Mesenteric fat pad (tissue), 1 donor: ENCODE measurements at regions not wholly inside any gene's neighbourhood (a gene's known extent, or its start where the extent isn't known, plus 50 kb on each side); places are given as distances from the start of the nearest gene placed in this dataset.

Source experiments
- DNase-seq: peaks from one replicate; pipeline ENCODE4 v3.0.0-alpha.2; 2020; ENCODE audit warnings: low spot score
- donor health status: DM: yes; HTN: yes; CAD: no.

DNA sequence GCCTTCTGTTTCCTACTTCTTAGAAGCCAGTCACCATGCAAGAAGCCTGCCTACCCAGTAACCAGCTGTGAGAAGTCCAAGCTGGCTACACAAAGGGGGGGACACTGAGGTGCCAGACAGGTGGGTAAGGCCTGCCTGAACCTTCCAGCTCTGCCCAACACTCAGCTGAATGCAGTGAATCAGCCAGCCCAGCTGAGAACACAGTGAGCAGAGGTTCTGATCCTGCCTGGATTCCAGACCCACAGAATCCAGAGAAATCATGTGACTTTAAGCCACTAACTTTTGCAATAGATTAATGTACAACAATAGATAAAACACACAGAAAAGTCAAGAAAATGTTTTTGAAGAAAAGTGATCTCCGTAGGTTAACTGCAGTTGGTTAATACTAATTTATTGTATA is 151.7 kb downstream of the EFNB2 start:
- no peak for DNase-seq

DNA sequence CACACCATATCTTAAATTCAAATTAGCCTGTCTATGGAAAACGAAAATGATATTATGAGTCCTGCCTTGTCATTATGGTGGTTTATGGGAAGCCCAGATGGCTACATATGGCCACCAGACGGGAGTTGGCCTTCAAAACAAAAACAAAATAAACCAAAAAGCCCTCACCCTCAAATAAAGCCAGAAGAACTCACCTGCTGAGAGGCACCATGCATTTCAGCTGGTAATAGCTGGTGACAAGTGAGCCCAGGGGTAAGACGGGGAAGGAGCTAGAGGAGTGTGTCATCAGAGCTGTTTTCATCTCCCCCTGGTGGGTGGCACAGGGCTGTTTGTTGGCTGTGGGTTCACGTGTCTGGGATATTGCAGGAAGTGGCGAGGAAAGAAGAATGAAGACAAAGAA is 152.9 kb downstream of the EFNB2 start:
- no peak for DNase-seq

DNA sequence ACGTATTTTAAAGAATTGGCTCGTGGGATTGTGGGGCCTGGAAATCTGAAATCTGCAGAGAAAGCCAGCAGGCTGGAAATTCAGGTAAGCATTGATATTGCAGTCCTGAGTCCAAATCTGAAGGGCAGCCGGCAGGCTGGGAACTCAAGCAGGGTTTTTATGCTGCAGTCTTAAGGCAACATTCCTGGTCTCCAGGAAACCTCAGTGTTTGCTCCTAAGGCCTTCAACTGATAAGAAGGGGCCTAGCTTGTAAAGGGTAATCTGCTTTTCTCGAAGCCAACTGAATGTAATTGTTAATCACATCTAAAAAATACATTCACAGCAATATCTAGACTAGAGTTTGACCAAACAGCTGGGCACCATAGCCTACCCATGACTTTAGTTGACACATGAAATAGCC is 154.4 kb downstream of the EFNB2 start:
- no peak for DNase-seq

DNA sequence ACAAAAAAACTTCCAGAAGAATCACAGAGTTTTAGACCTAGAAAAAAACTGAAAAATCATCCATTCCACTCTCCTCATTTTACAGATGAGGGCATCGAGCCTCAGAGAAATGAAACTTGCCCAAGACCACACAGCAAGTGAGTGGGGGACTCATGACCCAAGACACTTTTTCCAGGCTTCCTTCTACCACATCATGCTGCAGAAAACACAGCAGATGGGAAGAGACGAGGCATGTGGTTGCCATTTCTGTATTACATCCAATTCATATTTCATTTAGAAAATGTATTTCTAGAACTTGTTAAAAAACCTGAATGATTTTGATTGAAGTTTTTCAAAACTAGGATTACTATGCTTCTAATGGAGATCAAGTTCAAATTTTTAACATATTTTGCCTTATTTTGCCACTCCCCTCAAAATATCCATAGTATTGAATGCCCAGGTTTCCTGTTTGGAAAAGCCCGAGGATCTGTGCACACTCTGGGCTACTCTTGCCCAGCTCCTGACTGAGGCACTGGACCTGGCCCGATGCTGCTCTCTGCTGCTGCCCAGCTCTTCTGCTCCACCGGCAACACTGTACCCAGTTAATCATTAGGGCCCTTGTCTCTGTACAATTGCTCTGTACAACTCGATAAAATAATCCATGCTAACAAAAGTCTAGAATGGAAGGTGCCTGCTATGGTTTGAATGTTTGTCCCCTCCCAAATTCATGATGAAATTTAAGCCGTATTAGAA is 157.4 kb downstream of the EFNB2 start:
- no peak for DNase-seq

DNA sequence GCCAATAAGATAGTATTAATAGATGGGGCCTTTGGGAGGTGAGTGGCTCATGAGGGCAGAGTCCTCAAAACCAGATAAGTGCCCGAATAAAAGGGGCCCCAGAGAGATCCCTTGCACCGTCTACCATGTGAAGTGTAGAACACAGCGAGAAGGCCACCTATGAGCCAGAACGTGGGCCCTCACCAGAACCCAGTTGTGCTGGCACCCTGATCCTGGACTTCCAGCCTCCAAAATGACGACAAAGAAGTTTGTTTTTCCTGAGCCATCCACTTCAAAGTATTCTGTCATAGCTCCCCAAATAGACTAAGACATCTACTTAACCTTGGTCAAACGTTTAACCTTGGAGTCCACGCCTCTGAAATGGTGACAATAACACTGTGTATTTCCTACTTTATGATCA is 158.1 kb downstream of the EFNB2 start:
- DNase-seq: no peak

DNA sequence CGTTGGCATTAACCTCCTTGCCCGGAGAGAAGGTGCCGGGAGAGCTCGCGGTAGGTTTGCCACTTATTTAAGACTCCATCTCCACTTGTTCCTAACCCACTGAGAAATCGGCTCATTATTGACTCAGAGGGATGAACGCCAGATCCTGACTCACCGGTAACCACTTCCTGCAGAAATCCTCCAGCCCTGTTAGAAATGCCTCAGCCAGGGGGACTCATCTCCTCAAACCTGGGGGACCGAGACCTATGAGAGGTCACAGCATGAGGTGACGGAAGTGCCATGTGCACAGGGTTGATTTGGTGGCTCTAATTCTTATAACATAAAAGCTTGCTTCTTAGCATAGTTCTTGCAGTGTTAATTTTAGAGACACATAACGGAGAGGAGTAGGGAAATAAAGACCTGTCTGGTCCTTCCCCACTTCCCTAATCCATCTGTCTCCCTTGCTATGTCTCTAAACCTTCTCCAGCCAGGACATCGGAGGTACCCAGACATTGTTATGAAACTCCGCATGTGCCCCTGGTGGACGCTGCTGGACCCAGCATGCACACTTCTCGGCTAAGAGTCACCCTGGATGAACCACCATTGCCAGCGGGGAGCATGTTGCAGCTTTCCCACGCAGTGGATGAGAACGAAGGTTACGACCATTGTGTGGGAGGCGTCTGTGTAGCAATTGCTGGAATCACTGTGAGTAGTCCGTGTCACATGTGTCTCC is 158.9 kb downstream of the EFNB2 start:
- no peak for DNase-seq

DNA sequence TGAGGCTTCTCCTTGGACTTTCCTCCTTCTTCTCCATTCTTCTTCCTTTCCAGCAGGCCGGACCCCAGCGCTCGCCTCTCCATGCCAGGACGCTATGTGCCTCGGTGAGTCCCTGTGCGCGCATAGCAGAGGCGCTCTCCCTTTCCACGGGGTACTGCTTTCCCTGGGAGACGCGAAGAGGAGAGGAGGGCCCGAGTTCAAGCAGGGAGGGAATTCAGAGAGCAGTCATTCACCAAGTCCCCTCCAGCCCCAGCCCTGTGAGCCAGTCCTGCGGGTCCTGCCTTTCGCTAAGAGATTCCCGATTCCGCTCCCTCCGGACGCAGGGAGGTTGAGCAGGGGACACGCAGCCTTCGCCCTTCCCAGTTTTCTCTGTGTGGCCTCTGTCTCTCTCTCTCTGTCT is 160.4 kb downstream of the EFNB2 start:
- DNase-seq: no peak

DNA sequence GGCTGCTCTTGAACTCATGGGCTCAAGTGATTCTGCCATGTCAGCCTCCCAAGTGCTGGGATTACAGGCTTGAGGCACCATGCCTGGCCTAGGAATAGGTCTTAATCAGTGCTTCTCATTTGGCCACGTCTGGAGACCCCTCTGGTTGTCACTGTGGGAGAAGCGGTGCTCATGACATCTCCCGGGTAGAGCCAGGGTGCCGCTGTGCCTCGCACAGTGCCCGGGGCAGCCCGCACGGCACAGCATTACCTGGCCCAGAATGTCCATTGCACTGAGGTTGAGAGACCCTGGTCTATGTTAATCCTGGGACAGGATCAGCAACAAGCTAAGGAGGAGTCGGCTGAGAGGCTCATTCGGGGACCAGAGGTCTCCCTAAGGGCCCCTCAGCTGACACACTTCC is 160.8 kb downstream of the EFNB2 start:
- DNase-seq: no peak

DNA sequence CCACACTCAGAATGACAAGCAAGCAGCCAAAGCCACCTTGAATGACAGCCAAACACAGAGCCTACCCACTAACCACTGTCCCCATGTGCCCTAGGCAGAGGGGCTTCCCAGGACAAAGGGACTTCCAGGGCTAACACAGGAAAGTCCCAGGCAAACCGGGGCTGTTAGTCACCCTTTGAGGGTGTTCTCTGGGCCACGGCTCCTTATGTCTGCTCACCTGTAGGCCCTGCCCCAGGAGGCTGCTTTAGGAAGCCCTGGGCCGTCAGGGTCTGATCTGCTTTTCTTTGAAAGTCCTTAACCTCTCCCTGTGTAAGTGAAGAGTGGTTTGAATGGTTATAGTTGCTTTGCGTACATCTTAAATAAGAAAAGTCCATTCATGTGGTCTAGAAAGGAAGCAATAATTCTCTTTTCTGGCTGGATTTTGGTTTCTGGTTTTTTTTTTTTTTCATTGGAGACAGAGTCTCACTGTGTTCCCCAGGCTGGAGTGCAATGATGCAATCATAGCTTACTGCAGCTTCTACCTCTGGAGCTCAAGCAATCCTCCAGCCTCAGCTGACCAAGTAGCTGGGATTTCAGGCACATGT is 161.4 kb downstream of the EFNB2 start:
- DNase-seq: no peak

DNA sequence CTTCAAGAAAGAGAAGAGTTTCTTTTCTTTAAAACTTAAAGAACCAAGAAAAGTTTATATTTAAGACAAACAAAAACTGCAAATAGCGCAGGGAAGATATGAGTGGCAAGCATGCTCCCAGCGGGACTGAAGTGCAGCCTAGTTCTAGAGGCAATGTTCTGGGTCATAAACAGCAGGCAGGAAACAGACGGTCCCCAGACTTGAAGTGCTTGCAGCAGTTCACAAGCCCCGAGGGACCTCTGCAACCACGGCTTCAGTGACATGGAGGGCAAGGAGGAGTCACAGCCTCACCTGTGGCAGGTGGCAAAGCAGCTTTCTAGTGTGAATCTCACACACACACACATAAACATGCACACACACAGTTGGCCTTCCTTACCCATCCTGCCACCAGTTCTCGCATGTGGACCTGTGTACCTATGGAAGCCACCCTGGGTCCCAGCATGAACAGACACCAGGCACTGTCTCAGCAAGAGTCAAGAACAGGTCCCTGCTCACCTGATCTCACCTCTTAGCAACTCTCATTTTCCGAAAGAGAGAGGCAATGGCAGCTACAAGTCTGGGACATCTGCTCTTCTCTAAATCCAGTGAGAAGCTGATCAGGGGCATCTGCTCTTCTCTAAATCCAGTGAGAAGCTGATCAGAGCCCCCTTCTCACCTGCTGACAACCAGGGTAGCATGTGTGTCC is 162.0 kb downstream of the EFNB2 start:
- DNase-seq: no peak

DNA sequence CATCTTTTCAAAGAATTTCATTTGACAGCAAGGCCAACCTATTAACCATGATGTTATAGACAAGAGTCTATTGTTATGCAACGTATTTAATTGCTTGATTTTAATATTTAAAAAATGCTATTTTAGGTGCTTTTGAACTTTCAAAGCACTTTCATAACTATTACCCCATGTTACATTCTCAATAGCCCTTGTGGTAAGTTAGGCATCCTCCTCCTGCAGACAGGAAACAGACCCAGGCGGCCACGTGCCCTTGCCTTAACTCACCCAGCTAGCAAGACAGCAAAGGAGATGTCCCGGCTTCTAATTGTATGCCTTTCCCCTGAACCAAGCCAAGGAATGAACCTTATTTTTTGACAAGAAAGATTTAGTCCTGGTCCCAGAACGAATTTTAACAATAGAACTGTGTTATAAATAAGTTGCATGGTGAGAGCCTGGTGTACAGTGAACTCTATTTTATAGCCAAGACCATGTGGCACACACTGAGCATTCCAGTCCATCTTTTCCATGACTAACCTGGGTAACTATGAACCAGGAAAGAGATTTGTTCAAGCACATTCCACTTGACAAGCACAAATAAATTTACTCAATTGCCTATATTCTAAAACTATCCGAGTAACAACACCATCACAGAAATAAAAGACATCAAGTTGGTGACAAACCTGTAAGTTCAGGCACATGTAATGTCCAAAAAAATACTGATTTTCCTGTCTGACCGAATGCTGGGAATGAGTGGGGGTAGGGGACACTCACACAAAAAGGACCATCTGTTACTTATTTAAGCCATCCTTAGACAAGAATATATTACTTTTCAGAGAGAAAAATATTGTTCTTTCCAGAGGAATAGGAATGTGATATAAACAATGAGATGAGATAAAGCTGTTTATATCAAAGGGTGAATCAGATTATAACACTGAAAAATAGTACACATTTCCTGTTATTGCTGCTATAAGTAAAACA is 163.0 kb downstream of the EFNB2 start:
- DNase-seq: no peak

DNA sequence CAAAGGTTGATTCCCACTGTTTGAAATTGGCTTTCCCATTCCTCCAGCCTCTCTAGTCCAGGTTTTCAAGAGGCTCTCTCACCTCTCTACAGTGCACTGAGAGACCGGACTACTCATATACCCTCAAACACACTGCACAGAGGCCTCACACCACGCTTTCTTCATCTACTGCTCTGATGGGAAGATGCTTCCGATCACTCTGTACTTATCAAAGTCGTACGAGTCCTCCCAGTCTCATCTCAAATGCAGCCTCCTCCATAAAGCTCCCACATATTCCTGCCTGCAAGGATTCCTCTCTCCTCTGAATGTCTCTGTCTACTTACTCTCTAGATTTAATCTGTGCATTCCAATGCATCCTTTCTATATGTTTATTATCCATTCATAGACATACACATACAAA is 164.4 kb downstream of the EFNB2 start:
- no peak for DNase-seq

DNA sequence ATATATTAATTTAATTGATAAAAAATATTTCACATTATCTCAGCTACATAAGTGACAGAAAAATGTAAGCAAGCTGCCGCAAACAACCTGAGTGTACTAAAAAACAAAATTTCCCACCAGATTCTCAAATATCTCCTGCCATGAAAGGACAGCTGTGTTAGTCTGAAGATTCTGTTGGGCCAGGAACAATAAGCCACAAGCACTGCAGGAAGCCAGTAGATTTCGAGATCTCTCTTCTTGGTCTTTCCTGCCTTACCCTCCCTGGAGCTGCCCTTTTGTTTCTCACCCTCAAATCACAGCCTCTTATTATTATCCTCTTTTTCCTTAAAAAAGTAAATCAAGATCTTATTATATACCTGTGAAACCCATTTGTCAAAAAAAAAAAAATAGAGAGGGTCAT is 165.6 kb downstream of the EFNB2 start:
- DNase-seq: no peak

DNA sequence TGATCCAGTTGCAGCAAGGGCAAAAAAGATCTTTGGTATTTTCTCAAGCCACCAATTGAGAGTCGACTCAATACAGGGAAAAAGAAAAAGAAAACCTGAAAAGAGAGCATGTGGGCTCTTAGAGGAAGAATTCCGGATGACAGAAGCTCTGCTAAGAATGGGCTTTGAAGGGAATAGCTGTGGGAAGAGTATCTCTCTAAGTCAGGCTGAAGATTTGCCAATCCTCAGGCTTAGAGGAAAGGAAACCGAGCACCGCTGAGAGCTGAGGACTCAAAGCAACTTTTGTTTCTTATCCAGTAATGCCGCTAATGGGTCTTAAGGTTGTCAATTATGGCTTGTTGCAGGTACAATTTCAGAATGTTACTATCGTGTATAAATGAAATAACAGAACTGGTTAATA is 166.4 kb downstream of the EFNB2 start:
- DNase-seq: no peak

DNA sequence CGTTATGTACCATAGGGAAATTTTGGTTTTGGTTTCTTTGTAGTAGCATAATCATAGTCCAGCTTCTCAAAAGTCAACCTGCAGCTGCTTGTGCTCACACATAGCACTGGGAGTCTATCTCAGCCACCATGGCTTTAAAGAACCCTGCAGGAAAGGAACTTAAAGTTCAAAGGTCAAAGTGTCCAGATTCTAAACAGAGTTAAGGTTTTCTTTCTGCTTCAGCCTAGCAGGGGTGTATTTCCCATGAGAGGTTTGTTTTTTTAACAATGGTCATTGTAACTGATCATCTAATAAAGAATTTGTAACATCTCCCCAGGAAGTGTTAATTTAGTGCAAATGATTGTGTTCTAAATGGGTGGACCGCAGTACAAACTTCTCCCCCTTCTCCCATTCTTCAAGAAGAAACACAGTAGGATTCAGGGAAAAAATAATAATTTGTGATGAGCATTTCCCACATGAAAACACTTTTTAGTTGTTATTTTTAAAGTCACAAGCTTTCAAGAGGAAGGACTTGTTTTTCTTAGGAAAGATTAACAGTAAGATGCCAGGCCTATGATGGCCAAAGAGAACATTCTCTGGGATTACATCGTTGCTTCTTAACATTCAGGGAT is 168.0 kb downstream of the EFNB2 start:
- no peak for DNase-seq

DNA sequence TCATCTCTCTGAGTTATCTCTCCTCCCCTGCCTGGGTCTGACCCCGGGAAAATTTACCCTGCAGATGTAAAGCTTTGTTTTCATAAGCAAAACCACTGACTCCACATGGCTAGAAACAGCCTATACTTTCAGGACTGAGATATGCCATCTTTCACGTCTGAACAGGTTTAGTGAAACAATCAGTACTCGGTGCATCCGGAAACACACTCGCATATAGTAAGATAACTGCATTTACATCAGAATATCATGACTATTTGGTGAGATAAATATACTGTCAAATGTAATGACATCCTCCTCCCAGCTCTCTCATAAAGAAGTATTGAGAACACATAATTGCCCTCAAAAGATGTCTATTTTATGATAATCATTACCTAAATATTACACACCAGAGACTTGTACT is 172.8 kb downstream of the EFNB2 start:
- no peak for DNase-seq

DNA sequence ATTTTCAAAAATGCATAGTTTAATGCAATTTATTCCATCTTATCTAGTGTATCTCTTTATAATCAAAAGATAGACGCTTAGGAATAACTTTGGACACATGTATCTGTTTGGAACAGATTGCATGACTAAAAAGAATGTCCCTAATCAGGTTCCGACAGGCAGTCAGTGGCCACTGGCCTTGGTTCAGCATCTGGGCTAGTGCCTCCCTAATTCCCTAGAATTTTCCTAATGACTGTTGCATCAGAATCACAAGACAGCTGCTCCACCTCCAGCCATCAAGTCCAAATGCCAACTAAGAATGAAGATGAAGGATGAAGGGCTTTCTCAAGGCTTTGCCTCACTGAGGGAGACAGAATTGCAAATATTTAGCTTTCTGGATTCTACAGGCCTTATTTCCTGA is 173.8 kb downstream of the EFNB2 start:
- DNase-seq: no peak

DNA sequence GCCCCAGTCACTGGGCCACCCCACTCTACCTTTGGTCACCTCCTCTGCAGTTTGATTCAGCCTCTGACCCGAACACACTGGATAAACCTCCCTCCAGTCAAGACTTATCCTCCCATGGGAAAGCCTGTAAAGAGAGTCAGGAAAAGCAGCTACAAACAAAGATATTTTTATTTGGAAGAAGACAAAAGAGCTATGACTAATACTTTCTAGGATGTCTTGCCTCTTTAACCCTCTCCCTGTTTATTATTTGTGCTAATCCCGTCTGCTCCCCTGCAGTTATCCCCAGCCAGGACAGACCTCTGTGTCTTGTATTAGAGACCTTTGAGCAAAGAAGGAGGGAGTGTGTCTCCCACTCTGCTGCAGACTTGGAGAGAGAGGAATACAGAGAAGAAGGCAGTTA is 178.3 kb downstream of the EFNB2 start:
- no peak for DNase-seq

DNA sequence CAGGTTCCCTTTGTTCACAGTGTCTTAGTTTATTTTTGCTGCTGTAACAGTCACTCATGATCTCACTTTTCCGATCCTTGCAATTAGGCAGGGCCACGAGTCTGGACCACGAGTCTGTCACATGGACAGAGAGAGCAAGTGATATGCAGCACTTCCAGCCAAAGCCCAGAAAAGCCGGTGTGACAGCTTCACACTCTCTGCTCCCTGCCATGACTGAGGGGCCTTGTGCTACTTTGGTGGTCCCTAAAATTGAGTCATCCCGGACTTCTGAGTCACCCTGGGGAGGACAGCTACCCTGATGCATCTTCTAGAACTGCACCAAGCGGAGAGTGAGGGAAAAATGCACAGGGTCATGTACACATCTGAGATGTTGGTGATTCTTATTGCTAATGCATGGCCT is 179.6 kb downstream of the EFNB2 start:
- no peak for DNase-seq

DNA sequence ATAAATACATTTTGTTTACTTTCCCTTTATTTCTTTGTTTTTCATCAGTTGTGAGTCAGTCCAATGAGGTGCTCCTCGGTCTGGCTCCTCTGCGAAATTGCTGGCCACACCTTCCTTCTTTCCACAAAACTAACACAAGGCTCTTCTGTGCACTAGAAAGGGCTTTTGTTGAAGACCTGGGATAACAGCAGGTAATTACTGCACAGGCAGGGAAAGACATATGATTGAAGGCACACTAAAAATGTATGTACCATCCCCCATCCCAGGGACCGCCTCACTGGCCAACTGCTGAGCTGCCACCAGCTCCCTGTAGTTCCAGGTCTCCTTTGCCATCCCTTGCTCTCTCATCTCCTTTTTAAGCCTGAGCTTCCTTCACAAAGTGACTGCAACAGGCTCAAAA is 180.5 kb downstream of the EFNB2 start:
- DNase-seq: no peak

DNA sequence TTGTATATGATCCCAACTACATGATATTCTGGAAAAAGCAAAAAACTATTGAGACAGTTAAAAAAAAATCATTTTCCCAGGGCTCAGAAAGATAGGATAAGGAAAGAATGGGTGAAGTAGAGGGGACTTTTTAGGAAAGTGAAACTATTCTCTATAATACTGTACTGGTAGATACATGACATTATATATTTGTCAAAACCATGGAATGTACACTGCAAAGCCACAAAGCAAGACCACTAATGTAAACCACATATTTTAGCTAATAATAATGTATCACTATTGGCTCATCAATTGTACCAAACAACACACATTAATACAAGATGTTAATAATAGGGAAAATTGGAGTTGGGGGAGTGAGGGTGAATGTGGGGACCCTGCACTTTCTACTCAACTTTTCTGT is 182.6 kb downstream of the EFNB2 start:
- no peak for DNase-seq
